HG03103 (cell line): ENCODE measurements at regions not wholly inside any gene's neighbourhood (a gene's known extent, or its start where the extent isn't known, plus 50 kb on each side); places are given as distances from the start of the nearest gene placed in this dataset.

Experiments
- ATAC-seq: cut with Tn5 transposase; IDR thresholded peaks from one replicate; pipeline ENCODE4 v1.9.1; 2021; ENCODE audit warnings: low read depth; ENCODE audit not compliant: unreplicated experiment

DNA sequence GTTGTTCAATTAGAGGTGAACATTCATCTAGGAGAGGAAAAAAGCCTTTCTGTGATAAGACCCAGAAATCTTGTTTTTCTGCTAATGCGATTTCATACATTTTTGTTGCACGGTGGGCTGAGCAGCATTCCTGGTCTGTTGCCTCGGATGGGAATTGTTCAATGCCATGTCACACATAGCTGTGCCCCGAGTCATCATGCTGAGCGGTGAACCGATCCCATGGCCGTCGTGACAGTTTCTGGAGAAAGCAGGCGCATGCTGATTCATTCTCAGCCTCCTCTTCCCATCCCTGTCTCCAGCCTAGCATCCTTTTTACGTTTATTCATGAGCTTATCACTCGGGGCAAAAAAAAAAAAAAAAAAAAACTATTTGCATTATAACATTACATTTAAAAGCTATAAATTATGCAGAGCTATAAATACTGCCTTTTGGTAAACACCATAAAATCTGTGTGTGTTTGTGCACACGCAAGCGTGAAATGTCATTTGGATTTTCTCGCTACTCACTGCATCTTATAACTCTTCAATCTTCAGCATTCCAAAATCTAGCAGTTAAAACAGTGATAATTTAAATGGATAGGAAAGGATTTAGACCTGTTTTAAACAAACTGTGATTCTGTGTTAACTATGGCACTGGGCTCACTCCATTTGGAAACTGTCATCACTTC, 58.9 kb upstream of the IFNGR1 start:
- no peak for ATAC-seq

DNA sequence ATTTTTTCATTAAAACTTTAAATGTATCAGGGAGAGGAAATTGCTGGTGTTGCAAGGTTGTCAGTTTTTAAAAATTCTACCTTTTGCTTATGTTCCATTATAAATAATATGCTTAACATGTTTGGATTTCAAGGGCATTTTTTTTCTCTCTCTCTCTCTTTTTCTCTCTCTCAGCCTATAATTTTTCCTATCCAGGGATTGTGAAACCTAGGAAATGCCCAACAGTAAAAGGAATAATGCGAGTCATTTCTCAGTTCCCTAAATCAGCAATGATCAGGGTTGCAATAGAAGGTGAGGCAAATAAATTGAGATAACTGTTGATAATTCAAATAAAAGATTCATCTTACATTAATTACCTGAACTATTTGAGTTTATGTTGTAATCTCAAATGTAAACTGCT, 53.2 kb upstream of the IFNGR1 start:
- no peak for ATAC-seq

- ATAC-seq, result no peak
These were observed 52.3 kb upstream of the IFNGR1 start for GRCh38 chr6:137271245-137272183.

DNA sequence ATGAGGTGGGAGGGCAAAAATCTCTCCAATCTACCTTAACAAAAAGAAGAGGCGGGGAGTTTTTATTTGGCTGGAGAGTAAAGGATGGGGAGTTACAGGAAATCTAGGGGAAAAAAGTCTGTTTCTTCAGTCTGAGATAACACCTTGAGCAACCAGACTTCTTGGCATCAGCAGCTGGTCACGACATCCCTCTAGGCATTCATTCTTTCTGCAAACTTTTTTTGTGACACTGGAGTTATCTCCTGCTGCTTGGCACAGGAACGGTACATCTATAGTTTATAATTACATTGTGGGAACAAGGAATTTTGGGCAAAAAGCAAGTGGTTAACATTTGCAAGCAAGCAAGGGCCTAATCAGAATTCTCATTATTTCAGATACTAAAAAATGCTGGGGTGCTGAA, 50.6 kb upstream of the IFNGR1 start:
- ATAC-seq, result no peak

GRCh38 chr6:137269347-137269746, 50.2 kb upstream of the IFNGR1 start:
- ATAC-seq, result no peak
